Esophagus squamous epithelium (tissue), 4 donors: ENCODE measurements at regions not wholly inside any gene's neighbourhood (a gene's known extent, or its start where the extent isn't known, plus 50 kb on each side); places are given as distances from the start of the nearest gene placed in this dataset.

Source experiments
- POLR2A ChIP-seq, 4 donors: fragments of 450-650 bp; IDR thresholded peaks; one replicate each; pipeline ENCODE4 v1.6.1; 2017; ENCODE audit warnings: antibody characterized with exemption in 4 of 4, mild to moderate bottlenecking in 4 of 4, moderate library complexity in 3 of 4
- TF ChIP-seq, protein P1 (sequence below), 6 experiments: fragments of 450-650 bp in 4 of 6; fragments of 200-600 bp in 2 of 6; sonication (generic) in 2 of 6; IDR thresholded peaks; one replicate each; pipeline ENCODE4 v1.5.1; 2016 to 2019; ENCODE audit warnings: antibody characterized with exemption in 6 of 6, mild to moderate bottlenecking in 4 of 6, moderate library complexity in 4 of 6

GRCh38 chr5:130526708-130527107 is 622.4 kb downstream of the CHSY3 start:
- TF ChIP-seq, protein P1, sequence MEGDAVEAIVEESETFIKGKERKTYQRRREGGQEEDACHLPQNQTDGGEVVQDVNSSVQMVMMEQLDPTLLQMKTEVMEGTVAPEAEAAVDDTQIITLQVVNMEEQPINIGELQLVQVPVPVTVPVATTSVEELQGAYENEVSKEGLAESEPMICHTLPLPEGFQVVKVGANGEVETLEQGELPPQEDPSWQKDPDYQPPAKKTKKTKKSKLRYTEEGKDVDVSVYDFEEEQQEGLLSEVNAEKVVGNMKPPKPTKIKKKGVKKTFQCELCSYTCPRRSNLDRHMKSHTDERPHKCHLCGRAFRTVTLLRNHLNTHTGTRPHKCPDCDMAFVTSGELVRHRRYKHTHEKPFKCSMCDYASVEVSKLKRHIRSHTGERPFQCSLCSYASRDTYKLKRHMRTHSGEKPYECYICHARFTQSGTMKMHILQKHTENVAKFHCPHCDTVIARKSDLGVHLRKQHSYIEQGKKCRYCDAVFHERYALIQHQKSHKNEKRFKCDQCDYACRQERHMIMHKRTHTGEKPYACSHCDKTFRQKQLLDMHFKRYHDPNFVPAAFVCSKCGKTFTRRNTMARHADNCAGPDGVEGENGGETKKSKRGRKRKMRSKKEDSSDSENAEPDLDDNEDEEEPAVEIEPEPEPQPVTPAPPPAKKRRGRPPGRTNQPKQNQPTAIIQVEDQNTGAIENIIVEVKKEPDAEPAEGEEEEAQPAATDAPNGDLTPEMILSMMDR (IDR thresholded peaks at IDR 0.05), result no peak
- no peak for TF ChIP-seq POLR2A (IDR thresholded peaks at IDR 0.05)
